ENCODE measurements at regions not wholly inside any gene's neighbourhood (a gene's known extent, or its start where the extent isn't known, plus 50 kb on each side); places are given as distances from the start of the nearest gene placed in this dataset.
"Not testable (repeated sequence)": the region's sequence is repeated elsewhere in the genome, so short reads cannot be mapped to it uniquely, and the experiment has no call there.

DNA sequence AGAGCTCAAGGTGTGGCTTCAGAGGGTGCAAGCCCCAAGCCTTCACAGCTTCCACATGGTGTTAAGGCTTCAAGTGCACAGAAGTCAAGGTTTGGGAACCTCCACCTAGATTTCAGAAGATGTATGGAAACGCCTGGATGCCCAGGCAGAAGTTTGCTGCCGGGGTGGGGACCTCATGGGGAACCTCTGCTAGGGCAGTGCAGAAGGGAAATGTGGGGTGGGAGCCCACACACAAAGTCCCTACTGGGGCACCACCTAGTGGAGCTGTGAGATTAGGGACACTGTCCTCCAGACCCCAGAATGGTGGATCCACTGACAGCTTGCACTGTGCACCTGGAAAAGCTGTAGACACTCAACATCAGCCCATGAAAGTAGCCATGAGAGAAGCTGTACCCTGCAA is 99.6 kb upstream of the CLEC14A start:
- intact Hi-C loops (cut with micrococcal nuclease); H3K36me3 Mint-ChIP-seq (ENCODE audit: low read depth); H3K9me3 Mint-ChIP-seq; H3K27ac Mint-ChIP-seq; H3K4me1 Mint-ChIP-seq (ENCODE audit: low read depth); DNase-seq (ENCODE audit: low spot score); H3K27me3 Mint-ChIP-seq (ENCODE audit: insufficient read depth); H3K4me3 Mint-ChIP-seq: not testable (repeated sequence)

DNA sequence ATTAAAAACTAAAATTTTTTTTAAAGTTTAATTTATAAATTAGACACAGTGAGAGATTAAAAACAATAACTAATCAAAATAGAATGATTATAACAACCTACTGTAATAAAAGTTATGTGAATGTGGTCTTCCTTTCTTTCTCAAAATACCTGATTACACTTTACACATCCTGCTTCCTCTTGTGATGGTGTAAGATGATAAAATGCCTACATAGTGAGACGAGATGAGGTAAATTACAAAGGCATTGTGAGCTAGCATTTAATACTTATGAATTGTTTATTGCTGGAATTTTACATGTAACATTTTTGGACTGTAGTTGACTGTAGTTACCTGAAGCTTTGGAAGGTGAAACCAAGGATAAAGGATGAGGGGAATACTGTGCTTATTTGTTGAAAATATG is 94.2 kb upstream of the CLEC14A start:
- Mint-ChIP-seq H3K27ac (no peak overlapping the region), H3K4me1 (ENCODE audit: low read depth) (no peaks in the 10 kb centered on the region), H3K4me3 (no peak overlapping the region), H3K9me3 (no peaks in the 10 kb centered on the region), H3K27me3 (ENCODE audit: insufficient read depth) (no peaks in the 10 kb centered on the region), H3K36me3 (ENCODE audit: low read depth) (no peaks in the 10 kb centered on the region)
- DNase-seq (ENCODE audit: low spot score), result no peak
- intact Hi-C loops (cut with micrococcal nuclease), result no loop called here

DNA sequence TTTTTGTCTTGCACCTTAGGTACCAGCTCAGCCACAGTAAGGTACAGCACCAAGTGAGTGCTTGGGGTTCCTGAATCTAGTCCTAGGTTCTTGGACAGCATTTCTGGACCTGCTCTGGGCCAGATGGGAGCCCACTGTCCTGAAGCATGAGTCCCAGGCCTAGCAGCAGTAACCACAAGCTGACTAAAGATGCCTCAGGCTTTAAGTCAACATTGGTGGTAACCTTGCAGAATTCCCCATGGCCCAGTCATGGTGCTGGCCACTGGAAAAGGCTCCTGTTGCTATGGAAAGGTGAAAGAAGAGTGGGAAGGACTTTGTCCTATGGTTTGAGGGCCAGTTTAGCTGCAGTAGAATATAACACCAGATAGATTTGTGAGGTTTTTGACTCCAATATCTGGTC is 86.9 kb upstream of the CLEC14A start:
- intact Hi-C loops (cut with micrococcal nuclease), result no loop called here
- no peaks in the 10 kb centered on the region for H3K36me3 Mint-ChIP-seq (ENCODE audit: low read depth)
- H3K4me3 Mint-ChIP-seq, result no peak overlapping the region
- no peak for DNase-seq (ENCODE audit: low spot score)
- H3K9me3 Mint-ChIP-seq, result no peaks in the 10 kb centered on the region
- H3K27me3 Mint-ChIP-seq (ENCODE audit: insufficient read depth), result no peaks in the 10 kb centered on the region
- H3K27ac Mint-ChIP-seq, result no peak overlapping the region
- no peaks in the 10 kb centered on the region for H3K4me1 Mint-ChIP-seq (ENCODE audit: low read depth)

DNA sequence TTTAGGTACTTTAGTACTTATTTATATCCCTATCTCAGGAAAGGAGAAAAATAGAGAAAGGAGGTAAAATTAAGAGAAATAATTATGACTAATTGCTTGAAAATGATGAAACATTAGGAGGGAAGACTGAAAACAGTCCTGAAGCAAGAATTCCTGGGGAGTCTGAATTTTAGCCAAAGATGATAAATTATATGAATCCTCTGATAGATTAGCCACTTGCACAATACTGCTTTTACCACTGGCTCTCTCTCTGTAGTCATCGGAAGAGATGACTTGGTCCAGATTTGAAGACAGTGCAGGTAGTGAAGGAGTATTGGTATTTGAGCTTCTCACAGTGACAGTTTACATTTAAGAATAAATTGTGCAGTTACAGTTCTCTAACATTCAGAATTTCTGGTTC is 83.8 kb upstream of the CLEC14A start:
- H3K36me3 Mint-ChIP-seq (ENCODE audit: low read depth), result no peaks in the 10 kb centered on the region
- intact Hi-C loops (cut with micrococcal nuclease), result no loop called here
- H3K9me3 Mint-ChIP-seq, result no peaks in the 10 kb centered on the region
- H3K4me1 Mint-ChIP-seq (ENCODE audit: low read depth), result no peaks in the 10 kb centered on the region
- no peak overlapping the region for H3K27ac Mint-ChIP-seq
- H3K27me3 Mint-ChIP-seq (ENCODE audit: insufficient read depth), result no peaks in the 10 kb centered on the region
- no peak overlapping the region for H3K4me3 Mint-ChIP-seq
- DNase-seq (ENCODE audit: low spot score), result no peak

DNA sequence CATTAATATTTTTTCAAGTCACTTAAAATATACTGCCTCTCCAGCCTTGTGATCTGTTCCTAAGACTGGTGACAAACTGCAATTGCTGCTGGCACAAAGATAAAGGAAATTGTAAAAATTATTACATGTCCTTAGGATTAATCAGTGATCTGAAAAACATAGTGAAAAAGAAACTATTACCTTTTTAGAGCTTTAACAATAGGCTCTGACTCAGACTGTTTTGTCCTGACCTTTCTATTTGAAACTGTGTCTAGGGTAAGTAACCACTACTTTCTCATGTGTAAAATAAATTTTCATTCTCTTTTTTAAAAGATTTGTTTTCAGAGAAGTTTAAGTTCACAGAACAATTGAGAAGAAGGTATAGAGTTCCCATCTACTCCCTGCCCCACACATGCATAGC is 80.4 kb upstream of the CLEC14A start:
- Mint-ChIP-seq H3K36me3 (ENCODE audit: low read depth) (no peaks in the 10 kb centered on the region), H3K4me1 (ENCODE audit: low read depth) (no peaks in the 10 kb centered on the region), H3K4me3 (no peak overlapping the region), H3K27me3 (ENCODE audit: insufficient read depth) (no peaks in the 10 kb centered on the region), H3K27ac (no peak overlapping the region), H3K9me3 (no peaks in the 10 kb centered on the region)
- no peak for DNase-seq (ENCODE audit: low spot score)
- intact Hi-C loops (cut with micrococcal nuclease), result no loop called here

DNA sequence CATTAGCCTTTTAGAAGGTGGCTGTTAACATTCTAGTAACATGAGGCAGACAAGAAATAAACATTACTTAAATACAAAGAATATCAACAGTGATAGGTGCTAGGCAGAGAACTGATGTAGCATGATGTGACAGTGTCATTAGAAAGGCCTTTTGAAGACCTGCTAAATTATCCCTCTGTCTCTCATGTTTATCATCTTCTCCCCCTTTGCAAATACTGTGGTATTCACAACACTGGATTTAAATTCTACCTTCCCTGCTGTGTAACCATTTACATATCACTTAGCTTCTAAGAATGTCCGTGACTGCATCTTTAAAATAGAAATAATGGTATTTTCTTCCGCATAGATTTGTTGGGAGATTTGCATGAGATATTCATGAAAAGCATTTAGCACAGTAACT is 74.4 kb upstream of the CLEC14A start:
- no peaks in the 10 kb centered on the region for H3K27me3 Mint-ChIP-seq (ENCODE audit: insufficient read depth)
- H3K9me3 Mint-ChIP-seq, result no peaks in the 10 kb centered on the region
- no peaks in the 10 kb centered on the region for H3K4me1 Mint-ChIP-seq (ENCODE audit: low read depth)
- intact Hi-C loops (cut with micrococcal nuclease), result no loop called here
- no peak for DNase-seq (ENCODE audit: low spot score)
- H3K4me3 Mint-ChIP-seq, result no peak overlapping the region
- no peaks in the 10 kb centered on the region for H3K36me3 Mint-ChIP-seq (ENCODE audit: low read depth)
- no peak overlapping the region for H3K27ac Mint-ChIP-seq

DNA sequence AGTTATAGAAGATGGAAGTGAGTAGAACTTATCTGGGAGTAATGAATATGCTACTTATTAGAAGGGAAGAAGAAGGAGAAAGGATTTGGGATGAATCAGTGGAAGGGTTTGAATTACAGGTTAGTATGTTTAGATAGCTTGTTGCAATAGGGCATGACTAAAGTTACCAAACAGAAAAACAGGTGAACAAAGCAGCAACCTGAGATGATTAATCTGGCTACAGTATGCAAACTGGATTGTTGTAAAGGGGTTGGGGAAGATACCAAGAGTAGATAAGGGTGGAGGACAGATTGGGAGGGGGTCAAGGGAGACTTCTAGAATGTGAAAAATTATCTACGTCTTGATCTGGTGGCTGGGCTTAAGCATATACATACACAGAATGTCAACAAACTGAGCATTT is 73.4 kb upstream of the CLEC14A start:
- Mint-ChIP-seq H3K9me3 (no peaks in the 10 kb centered on the region), H3K4me3 (no peak overlapping the region), H3K27me3 (ENCODE audit: insufficient read depth) (no peaks in the 10 kb centered on the region), H3K4me1 (ENCODE audit: low read depth) (no peaks in the 10 kb centered on the region), H3K36me3 (ENCODE audit: low read depth) (no peaks in the 10 kb centered on the region), H3K27ac (no peak overlapping the region)
- intact Hi-C loops (cut with micrococcal nuclease), result no loop called here
- no peak for DNase-seq (ENCODE audit: low spot score)

DNA sequence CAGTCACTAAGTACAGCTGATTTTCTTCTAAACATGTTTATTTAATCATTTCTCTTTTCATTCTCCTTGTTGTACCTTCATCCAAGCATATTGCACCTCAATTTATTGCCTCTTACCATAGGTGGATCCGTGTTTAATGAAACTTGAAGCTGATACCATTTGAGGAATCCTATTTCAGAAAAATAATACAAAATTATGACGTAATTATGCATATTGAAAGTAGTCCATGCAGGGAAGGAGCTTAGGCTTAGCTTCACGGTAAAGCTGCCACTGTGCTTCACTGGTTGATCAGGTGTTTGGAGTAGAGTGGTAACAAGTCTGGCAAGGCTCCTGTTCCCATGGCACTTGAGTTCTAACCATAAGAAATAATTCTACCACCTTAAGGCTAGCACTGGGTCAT is 61.0 kb upstream of the CLEC14A start:
- no peak overlapping the region for H3K4me3 Mint-ChIP-seq
- no peak for DNase-seq (ENCODE audit: low spot score)
- H3K9me3 Mint-ChIP-seq, result no peaks in the 10 kb centered on the region
- H3K36me3 Mint-ChIP-seq (ENCODE audit: low read depth), result no peaks in the 10 kb centered on the region
- peaks cover 3% of the 10 kb centered on the region for H3K27me3 Mint-ChIP-seq (ENCODE audit: insufficient read depth)
- no peak overlapping the region for H3K27ac Mint-ChIP-seq
- intact Hi-C loops (cut with micrococcal nuclease), result no loop called here
- H3K4me1 Mint-ChIP-seq (ENCODE audit: low read depth), result no peaks in the 10 kb centered on the region

DNA sequence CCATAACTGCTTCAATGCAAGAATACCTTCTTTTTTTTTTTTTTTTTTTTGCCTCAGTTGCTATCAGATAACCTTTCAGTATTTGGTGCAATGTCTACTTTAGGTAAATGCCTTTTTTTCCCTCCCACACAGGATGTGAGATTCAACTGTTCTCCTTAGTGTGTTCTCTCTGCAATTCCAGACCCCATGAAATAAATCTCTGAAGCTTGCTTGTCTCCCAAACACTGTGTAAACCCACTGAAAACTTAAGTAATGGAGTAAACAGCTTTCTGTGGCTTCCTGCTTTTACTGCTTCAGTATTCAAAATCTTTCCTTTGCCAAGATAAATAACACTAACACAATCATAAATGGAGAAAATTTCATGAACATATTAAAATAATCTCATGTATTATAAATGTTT is 55.8 kb upstream of the CLEC14A start:
- Mint-ChIP-seq H3K27me3 (ENCODE audit: insufficient read depth) (peaks cover 3% of the 10 kb centered on the region), H3K4me1 (ENCODE audit: low read depth) (no peaks in the 10 kb centered on the region), H3K27ac (no peak overlapping the region), H3K9me3 (no peaks in the 10 kb centered on the region), H3K36me3 (ENCODE audit: low read depth) (no peaks in the 10 kb centered on the region), H3K4me3 (no peak overlapping the region)
- no peak for DNase-seq (ENCODE audit: low spot score)
- intact Hi-C loops (cut with micrococcal nuclease), result no loop called here

DNA sequence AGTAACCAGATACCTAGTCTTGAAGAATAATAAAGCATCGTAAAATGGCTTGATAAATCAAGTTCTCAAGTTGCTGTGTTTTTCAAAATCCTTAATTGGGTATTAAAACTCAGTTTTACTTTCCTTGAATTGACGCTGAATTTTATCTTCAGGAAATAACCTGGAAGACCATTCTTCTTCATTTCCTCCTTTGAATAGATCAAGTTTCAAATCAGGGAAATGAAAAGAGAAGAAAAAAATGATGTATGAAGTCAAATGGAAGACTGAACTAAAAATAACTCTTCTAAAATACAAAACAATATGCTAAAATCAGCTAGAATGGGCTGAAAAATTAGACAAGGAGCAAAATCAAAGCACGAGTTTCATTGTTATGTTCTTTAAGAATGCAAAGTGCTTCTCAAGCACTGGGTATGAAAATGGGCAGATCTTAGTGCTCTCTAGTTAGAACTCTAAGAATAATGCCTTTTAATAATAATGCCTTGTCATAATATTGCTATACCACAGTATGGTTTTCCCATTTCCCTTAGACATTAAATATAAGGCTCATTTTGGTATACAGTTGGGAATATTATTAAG is 54.6 kb upstream of the CLEC14A start:
- Mint-ChIP-seq H3K4me1 (ENCODE audit: low read depth) (no peaks in the 10 kb centered on the region), H3K27me3 (ENCODE audit: insufficient read depth) (peaks cover 3% of the 10 kb centered on the region), H3K27ac (no peak overlapping the region), H3K9me3 (no peaks in the 10 kb centered on the region), H3K4me3 (no peak overlapping the region), H3K36me3 (ENCODE audit: low read depth) (no peaks in the 10 kb centered on the region)
- intact Hi-C loops (cut with micrococcal nuclease), result no loop called here
- DNase-seq (ENCODE audit: low spot score), result no peak

DNA sequence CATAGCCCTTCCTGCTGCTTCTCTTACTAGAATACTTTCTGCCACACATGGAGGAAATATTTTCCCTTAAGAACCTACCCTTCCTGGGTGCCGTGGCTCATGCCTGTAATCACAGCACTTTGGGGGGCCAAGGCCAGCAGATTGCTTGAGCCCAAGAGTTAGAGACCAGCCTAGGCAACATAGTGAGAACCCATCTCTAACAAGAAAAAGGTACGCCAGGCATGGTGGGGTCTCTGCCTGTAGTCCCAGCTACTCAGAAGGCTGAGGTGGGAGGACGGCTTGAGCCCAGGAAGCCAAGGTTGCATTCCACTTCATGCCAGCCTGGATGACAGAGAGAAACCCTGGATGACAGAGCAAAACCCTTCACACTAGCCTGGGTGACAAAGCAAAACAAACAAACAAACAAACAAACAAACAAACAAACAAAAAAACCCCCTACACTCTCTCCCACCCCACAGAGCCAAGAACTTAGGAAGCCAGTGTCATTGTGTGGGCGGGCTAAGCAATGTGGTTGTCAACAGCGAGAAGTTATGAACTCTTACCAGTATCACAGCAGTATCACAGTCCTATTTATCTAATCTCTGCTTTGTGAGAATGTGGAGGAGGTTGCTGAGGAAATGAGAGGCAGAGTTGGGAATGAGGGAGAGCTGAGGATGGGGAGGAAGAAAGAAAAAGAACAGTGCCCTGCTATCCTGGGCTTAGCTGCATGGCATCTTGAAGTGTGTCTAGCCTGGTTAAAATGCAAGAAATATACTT is 53.8 kb upstream of the CLEC14A start:
- no peak overlapping the region for H3K4me3 Mint-ChIP-seq
- H3K36me3 Mint-ChIP-seq (ENCODE audit: low read depth), result no peaks in the 10 kb centered on the region
- no peaks in the 10 kb centered on the region for H3K9me3 Mint-ChIP-seq
- intact Hi-C loops (cut with micrococcal nuclease), result no loop called here
- H3K4me1 Mint-ChIP-seq (ENCODE audit: low read depth), result no peaks in the 10 kb centered on the region
- H3K27ac Mint-ChIP-seq, result no peak overlapping the region
- no peak for DNase-seq (ENCODE audit: low spot score)
- H3K27me3 Mint-ChIP-seq (ENCODE audit: insufficient read depth), result peaks cover 3% of the 10 kb centered on the region
